Neural cell (in vitro differentiated cells): ENCODE measurements at regions not wholly inside any gene's neighbourhood (a gene's known extent, or its start where the extent isn't known, plus 50 kb on each side); places are given as distances from the start of the nearest gene placed in this dataset.

ENCODE experiments used
- CTCF ChIP-seq: fragments of 450-650 bp; IDR thresholded peaks from 2 replicates; pipeline ENCODE4 v1.5.1; 2014; ENCODE audit warnings: antibody characterized with exemption, mild to moderate bottlenecking, moderate library complexity; ENCODE audit not compliant: poor library complexity, severe bottlenecking
- EZH2 ChIP-seq: fragments of 200-600, 300-800 bp; shearing (Covaris generic), sonication (generic); IDR thresholded peaks from 2 replicates; pipeline ENCODE4 v1.6.1; 2014; ENCODE audit warnings: antibody characterized with exemption, low read length, borderline replicate concordance, mild to moderate bottlenecking; ENCODE audit not compliant: insufficient read depth, poor library complexity, severe bottlenecking
- REST ChIP-seq: IDR thresholded peaks from 2 replicates; pipeline ENCODE4 v1.6.1; 2012; ENCODE audit warnings: borderline replicate concordance
- TAF1 ChIP-seq: IDR thresholded peaks from 2 replicates; pipeline ENCODE4 v1.6.1; 2012; ENCODE audit warnings: low read depth

- TF ChIP-seq REST: no peak
- no peak for TF ChIP-seq CTCF
- TF ChIP-seq EZH2: no peak
- TF ChIP-seq TAF1: no peak
These were observed 750.3 kb downstream of the REEP3 start for GRCh38 chr10:64271508-64271907.
